GM10266 (cell line): ENCODE measurements at regions not wholly inside any gene's neighbourhood (a gene's known extent, or its start where the extent isn't known, plus 50 kb on each side); places are given as distances from the start of the nearest gene placed in this dataset.
A peak's percentile ranks its signal among the peaks of the same experiment; 100 is the strongest.

Experiments
- DNase-seq: peaks from one replicate; pipeline ENCODE4 v3.0.0; 2012; ENCODE audit errors: extremely low spot score
- CTCF ChIP-seq: IDR thresholded peaks from 2 replicates; pipeline ENCODE4 v1.5.1; 2012; ENCODE audit warnings: mild to moderate bottlenecking, low read depth; ENCODE audit not compliant: control insufficient read depth, insufficient read depth; ENCODE audit errors: missing control alignments

GRCh38 chr5:176743136-176743861, 67.1 kb upstream of the UNC5A start:
- peak; percentile 13 for DNase-seq
- TF ChIP-seq CTCF, result no peak

GRCh38 chr5:176743868-176744583, 66.3 kb upstream of the UNC5A start:
- peak; percentile 8 for DNase-seq
- no peak for TF ChIP-seq CTCF

GRCh38 chr5:176744584-176744965, 65.8 kb upstream of the UNC5A start:
- TF ChIP-seq CTCF, result peak; percentile 23
- peak; percentile 8 for DNase-seq

- peak; percentile 4 for DNase-seq
- TF ChIP-seq CTCF, result no peak
These were observed 62.7 kb upstream of the UNC5A start for GRCh38 chr5:176747670-176748072.

- no peak for DNase-seq
- no peak for TF ChIP-seq CTCF
These were observed 62.0 kb upstream of the UNC5A start for GRCh38 chr5:176748073-176748966.

GRCh38 chr5:176748967-176749935, 61.1 kb upstream of the UNC5A start:
- no peak for TF ChIP-seq CTCF
- peak; percentile 4 for DNase-seq
